GM18508 (cell line): ENCODE measurements at regions not wholly inside any gene's neighbourhood (a gene's known extent, or its start where the extent isn't known, plus 50 kb on each side); places are given as distances from the start of the nearest gene placed in this dataset.

Experiments used
- ATAC-seq: cut with Tn5 transposase; IDR thresholded peaks from one replicate; pipeline ENCODE4 v1.9.1; 2021; ENCODE audit warnings: moderate number of reproducible peaks; ENCODE audit not compliant: insufficient read depth, unreplicated experiment

DNA sequence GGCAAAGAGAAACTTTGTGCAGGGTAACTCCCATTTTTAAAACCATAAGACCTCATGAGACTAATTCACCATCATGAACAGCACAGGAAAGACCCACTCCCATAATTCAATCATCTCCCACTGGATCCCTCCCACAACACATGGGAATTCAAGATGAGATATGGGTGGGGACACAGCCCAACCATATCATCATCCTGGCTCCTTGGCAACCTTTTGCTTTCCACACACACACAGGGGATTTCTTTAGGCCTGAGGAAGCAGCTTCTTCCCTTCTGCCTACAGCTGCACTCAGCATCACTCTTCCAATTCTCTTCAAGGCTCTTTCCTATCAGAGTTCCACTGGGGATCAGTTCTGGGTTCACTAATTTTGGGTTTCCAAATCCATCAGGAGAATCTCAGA lies 199.0 kb upstream of the CTBP2 start:
- no peak for ATAC-seq

- no peak for ATAC-seq
These were observed 195.3 kb upstream of the CTBP2 start for GRCh38 chr10:125355657-125356056.

GRCh38 chr10:125350519-125350918 lies 190.2 kb upstream of the CTBP2 start:
- no peak for ATAC-seq

DNA sequence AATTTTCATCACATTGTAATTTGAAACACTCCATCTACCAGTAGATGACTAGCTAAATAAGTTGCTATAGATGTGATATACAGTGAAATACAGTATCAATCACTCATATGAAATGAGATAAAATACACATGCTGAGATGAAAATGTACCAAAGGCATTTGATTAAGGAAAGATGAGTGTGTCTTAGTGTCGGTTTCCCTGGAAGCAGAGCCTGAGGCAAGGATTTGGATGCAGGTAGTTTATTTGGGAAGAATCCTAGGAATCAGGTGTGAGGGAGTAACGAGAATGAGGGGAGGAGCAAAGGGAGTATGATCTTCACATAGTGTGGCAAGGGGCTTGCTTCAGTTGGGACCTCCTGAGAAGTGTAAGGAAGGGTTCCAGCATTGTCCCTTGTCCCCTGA lies 188.2 kb upstream of the CTBP2 start:
- ATAC-seq = no peak

GRCh38 chr10:125344573-125345171 lies 184.3 kb upstream of the CTBP2 start:
- ATAC-seq = peak; percentile 78

GRCh38 chr10:125343983-125344382 lies 183.6 kb upstream of the CTBP2 start:
- no peak for ATAC-seq

DNA sequence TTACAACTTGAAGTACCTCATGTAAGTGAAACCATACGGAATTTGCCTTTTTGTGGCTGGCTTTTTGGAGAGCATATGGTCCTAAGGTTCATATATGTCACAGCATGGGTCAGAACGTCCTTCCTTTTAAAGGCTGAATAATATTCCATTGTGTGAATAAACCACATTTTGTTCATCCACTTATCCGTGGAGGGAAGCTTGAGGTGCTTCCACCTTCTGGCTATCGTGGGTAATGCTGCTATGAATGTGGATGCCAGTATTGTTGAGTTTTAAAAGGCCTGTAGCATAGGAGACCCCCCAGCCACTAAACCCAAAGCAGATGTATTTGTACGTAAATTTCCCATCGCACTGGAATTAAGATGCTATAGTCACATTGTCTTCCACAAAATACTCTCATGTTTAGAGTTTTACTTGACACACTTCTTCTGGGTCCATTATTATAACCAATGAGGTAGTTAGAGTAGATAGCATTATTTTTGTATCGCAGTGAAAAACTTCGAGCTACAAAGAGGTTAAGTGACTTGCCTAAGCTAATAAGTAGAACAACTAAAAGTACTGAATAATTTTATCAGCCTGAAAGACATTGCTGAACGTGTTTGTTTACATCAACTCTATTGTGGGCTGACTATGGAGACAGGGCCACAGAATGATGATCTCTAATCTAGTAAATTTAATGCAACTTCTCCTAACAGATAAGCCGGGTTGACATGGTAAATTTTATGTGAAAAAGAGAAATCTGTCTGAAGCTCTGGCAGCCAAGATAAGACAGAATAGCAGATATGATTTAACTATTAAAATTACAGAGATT lies 183.0 kb upstream of the CTBP2 start:
- no peak for ATAC-seq

GRCh38 chr10:125341611-125342010 lies 181.2 kb upstream of the CTBP2 start:
- ATAC-seq = no peak

- ATAC-seq = no peak
These were observed 180.5 kb upstream of the CTBP2 start for GRCh38 chr10:125340903-125341302.

- no peak for ATAC-seq
These were observed 177.1 kb upstream of the CTBP2 start for GRCh38 chr10:125337510-125337909.

- ATAC-seq = no peak
These were observed 174.2 kb upstream of the CTBP2 start for GRCh38 chr10:125334545-125334944.

DNA sequence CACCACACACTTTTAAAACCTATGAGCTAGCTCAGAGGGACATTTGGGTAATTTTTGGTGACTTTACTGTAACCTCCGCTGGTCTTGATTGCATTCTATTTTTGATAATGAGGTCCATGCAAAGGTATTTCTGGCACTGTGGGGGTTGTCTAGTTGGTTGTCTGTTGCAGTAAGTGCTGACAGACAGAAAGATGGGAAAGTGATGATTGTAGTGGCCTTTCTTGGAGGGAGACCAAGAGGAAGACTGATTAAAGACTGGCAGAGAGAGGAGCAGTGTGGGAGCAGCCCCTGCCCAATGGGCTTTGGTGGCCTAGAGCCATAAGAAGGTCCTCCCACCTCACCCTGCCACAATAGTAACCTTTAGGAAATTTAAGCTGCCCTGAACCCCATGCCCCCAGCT lies 173.4 kb upstream of the CTBP2 start:
- ATAC-seq = no peak

DNA sequence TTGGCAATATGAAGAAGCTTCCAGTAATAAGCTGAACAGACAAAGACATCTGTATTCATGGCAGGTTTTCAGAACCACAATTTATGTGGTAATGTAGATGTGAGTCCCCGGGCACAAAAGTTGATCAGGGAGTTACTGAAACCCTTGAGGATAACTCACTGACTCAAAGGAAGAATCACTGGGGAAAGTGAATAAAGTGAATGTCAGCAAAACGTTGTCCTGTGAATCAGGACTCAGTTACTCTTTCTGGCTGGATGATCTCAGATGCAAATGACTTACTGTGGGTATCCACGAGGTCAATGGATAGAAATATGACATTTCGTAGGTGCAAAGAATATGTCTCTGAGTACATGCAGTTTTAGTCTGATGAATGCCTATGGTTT lies 172.8 kb upstream of the CTBP2 start:
- no peak for ATAC-seq

GRCh38 chr10:125332548-125333208 lies 172.3 kb upstream of the CTBP2 start:
- ATAC-seq = no peak

- ATAC-seq = no peak
These were observed 170.7 kb upstream of the CTBP2 start for GRCh38 chr10:125331056-125331455.

DNA sequence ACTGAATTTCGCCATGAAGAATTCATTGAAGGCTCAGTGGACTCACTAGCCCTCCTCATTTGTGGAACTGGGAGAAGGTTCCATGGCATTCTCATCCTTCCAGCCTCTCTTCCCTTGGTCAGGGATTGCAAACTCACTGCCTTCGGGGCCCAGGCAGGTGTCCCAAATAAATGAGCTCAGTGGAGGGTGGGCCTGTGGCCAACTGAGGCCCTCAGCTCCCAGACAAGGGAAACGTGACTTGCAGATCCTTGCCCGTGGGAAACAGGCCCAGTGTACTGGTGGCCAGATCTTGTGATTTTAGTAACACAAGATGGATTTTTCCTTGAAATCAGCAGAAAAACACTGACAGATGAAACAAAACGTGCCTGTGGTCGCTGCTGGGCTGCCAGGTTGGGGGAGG lies 168.7 kb upstream of the CTBP2 start:
- no peak for ATAC-seq

GRCh38 chr10:125325326-125325725 lies 165.0 kb upstream of the CTBP2 start:
- no peak for ATAC-seq

GRCh38 chr10:125316436-125316835 lies 156.1 kb upstream of the CTBP2 start:
- ATAC-seq = no peak

GRCh38 chr10:125300937-125301336 lies 140.6 kb upstream of the CTBP2 start:
- ATAC-seq = no peak

- ATAC-seq = no peak
These were observed 139.1 kb upstream of the CTBP2 start for GRCh38 chr10:125299461-125299860.

DNA sequence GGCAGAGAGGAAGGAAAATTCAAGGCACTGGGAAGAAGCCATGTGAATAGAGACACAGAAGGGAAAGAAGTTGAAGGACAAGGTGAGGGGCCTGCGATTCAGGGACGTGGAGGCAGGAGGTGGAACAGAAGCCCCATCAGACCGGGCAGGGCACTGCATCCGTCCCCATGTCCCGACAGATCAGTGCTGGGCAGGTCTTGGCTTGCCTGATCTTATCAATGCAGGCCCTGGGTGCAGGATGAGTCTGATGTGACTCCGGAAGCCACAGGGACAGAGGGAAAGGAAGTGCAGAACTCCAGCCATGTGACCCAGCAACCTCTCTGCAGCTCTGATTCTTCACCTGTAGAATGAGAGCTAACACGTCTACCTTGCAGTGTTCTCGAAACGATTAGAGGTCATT lies 136.2 kb upstream of the CTBP2 start:
- ATAC-seq = no peak

DNA sequence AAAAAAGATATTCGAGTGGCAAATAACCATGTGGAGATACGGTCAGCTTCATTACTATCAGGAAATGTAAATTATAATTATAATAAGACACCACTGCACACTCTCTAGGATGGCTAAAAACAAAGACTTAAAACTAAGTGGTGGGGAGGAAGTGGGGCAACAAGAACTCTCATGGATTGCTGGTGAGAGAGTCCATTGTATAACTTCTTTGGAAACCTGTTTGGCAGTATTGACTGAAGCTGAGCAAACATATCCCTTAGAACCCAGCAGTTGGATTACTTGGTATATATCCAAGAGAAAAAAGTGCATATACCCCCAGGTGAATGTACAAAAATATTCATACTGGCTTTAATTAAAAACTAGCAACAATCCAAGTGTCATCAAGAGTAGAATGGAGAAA lies 133.7 kb upstream of the CTBP2 start:
- ATAC-seq = no peak
